ENCODE measurements at regions not wholly inside any gene's neighbourhood (a gene's known extent, or its start where the extent isn't known, plus 50 kb on each side); places are given as distances from the start of the nearest gene placed in this dataset.

- H3K9ac ChIP-seq (ENCODE audit: low read depth, low read length), result no peak overlapping the region
- H4K91ac ChIP-seq (ENCODE audit: insufficient read depth, low read depth, low read length), result no peak overlapping the region
- no peak overlapping the region for H2BK120ac ChIP-seq (ENCODE audit: low read depth, low read length)
- no peak overlapping the region for H2AK5ac ChIP-seq (ENCODE audit: low read depth, low read length)
- ChIA-PET CTCF (no interaction called here), POLR2A (ENCODE audit: unreplicated experiment) (no interaction called here)
- no peak overlapping the region for H3K4ac ChIP-seq (ENCODE audit: low read depth, low read length)
- no peak overlapping the region for H4K5ac ChIP-seq (ENCODE audit: low read depth, low read length)
- no peak overlapping the region for H3K27ac ChIP-seq (ENCODE audit: insufficient read depth, low read length)
- H3K9me1 ChIP-seq (ENCODE audit: insufficient read depth, low read length), result no peaks in the 10 kb centered on the region
- no peaks in the 10 kb centered on the region for H3K4me1 ChIP-seq (ENCODE audit: control insufficient read depth, insufficient read depth, low read length)
- H3K27me3 ChIP-seq (ENCODE audit: control insufficient read depth, insufficient read depth, low read length), result no peaks in the 10 kb centered on the region
- no peaks in the 10 kb centered on the region for H4K20me1 ChIP-seq (ENCODE audit: insufficient read depth, low read length)
- H3K36me3 ChIP-seq (ENCODE audit: control insufficient read depth, insufficient read depth, low read length), result no peaks in the 10 kb centered on the region
- no peak overlapping the region for H2AFZ ChIP-seq (replicated peaks; ENCODE audit: low read length, poor library complexity)
- ATAC-seq (ENCODE audit: low read depth) (no peak), DNase-seq (no peak)
- in situ Hi-C loops (cut with MboI; ENCODE audit: low sequenced_read_pairs) (no loop called here), dilution Hi-C loops (cut with HindIII; ENCODE audit: low sequenced_read_pairs, unreplicated experiment) (no loop called here), intact Hi-C loops (cut with micrococcal nuclease) (no loop called here)
- H3K23ac ChIP-seq (ENCODE audit: low read depth, low read length), result no peak overlapping the region
- no peak overlapping the region for H3K14ac ChIP-seq (replicated peaks; ENCODE audit: low read depth, low read length)
- no peak for TF ChIP-seq RAD21 (IDR thresholded peaks at IDR 0.05; ENCODE audit: low read length)
- TF ChIP-seq MAFK (IDR thresholded peaks at IDR 0.05; ENCODE audit: low read depth, low read length), result no peak
- no peak for TF ChIP-seq NFE2L2 (IDR thresholded peaks at IDR 0.05; ENCODE audit: low read depth, low read length)
- TF ChIP-seq CEBPB (IDR thresholded peaks at IDR 0.05; ENCODE audit: low read depth, low read length), result no peak
- TF ChIP-seq, protein P1, sequence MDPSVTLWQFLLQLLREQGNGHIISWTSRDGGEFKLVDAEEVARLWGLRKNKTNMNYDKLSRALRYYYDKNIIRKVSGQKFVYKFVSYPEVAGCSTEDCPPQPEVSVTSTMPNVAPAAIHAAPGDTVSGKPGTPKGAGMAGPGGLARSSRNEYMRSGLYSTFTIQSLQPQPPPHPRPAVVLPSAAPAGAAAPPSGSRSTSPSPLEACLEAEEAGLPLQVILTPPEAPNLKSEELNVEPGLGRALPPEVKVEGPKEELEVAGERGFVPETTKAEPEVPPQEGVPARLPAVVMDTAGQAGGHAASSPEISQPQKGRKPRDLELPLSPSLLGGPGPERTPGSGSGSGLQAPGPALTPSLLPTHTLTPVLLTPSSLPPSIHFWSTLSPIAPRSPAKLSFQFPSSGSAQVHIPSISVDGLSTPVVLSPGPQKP (IDR thresholded peaks at IDR 0.05; ENCODE audit: borderline replicate concordance, low read depth, low read length), result no peak
- TF ChIP-seq POLR2A (IDR thresholded peaks at IDR 0.05; ENCODE audit: low read depth, low read length), result no peak
- TF ChIP-seq USF2 (IDR thresholded peaks at IDR 0.05; ENCODE audit: low read depth, low read length), result no peak
- no peak for TF ChIP-seq BHLHE40 (IDR thresholded peaks at IDR 0.05; ENCODE audit: low read depth, low read length)
- TF ChIP-seq RCOR1 (IDR thresholded peaks at IDR 0.05; ENCODE audit: insufficient replicate concordance, low read length), result no peak
- H3K79me1 ChIP-seq (ENCODE audit: low read depth in 1 of 2, low read length in 2 of 2), result no peaks in the 10 kb centered on the region
- H2BK20ac ChIP-seq (ENCODE audit: low read depth, low read length), result no peak overlapping the region
- H3K4me2 ChIP-seq (ENCODE audit: low read depth, low read length), result no peak overlapping the region
- peak overlapping the region; percentile 45 for H2BK5ac ChIP-seq (ENCODE audit: low read depth, low read length, poor library complexity, severe bottlenecking)
- H2AK9ac ChIP-seq (replicated peaks; ENCODE audit: low read depth, low read length, poor library complexity), result no peak overlapping the region
- no peak overlapping the region for H3K56ac ChIP-seq (ENCODE audit: extremely low read depth, insufficient read depth, low read length)
- H3K18ac ChIP-seq (ENCODE audit: low read depth, low read length), result no peak overlapping the region
- no TSS peak for BruUV-seq (replicated peaks)
- no peak overlapping the region for H2BK15ac ChIP-seq (ENCODE audit: low read depth, low read length)
- H3K4me3 ChIP-seq (ENCODE audit: insufficient read depth, low read depth, low read length), result no peak overlapping the region
- peaks cover 17% of the 10 kb centered on the region for H3K9me3 ChIP-seq (ENCODE audit: control insufficient read depth, insufficient read depth, low read length)
- H4K8ac ChIP-seq (ENCODE audit: low read depth in 2 of 2, low read length in 2 of 2), result no peak overlapping the region
Observed at GRCh38 chrX:953879-954482, 258.5 kb downstream of the CRLF2 start.
